HG02884 (cell line): ENCODE measurements at regions not wholly inside any gene's neighbourhood (a gene's known extent, or its start where the extent isn't known, plus 50 kb on each side); places are given as distances from the start of the nearest gene placed in this dataset.
A peak's percentile ranks its signal among the peaks of the same experiment; 100 is the strongest.

Source experiments
- ATAC-seq: cut with Tn5 transposase; IDR thresholded peaks from one replicate; pipeline ENCODE4 v1.9.1; 2021; ENCODE audit warnings: mild to moderate bottlenecking, moderate library complexity; ENCODE audit not compliant: unreplicated experiment

DNA sequence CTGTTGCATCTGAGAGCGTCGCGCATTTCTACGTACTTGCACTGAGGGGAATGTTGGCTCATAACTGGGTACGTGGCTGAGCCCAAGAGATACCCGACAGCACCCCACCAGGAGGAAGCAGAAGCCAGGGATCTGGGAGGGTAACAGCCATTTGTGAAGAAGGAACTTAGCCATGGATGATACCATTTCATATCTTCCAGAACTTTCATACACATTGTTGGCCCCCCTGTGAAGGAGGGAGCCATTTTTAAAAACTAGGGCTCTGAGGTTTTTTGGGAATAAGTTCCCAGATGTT is 101.4 kb upstream of the SLC44A1 start:
- no peak for ATAC-seq

DNA sequence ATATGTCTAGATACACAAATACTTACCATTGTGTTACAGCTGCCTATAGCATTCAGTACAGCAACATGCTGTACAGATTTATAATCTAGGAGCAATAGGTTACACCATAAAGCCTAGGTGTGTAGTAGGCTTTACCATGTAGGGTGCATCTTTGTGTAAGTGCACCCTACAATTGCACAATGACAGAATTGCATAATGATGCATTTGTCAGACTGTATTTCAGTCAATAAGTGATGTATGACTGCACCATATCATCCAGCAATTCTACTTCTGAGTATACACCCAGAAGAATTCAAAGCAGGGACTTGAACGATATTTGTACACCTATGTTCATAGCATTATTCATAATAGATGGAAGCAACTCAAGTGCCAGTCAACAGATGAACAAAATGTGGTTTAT is 100.4 kb upstream of the SLC44A1 start:
- ATAC-seq = no peak

DNA sequence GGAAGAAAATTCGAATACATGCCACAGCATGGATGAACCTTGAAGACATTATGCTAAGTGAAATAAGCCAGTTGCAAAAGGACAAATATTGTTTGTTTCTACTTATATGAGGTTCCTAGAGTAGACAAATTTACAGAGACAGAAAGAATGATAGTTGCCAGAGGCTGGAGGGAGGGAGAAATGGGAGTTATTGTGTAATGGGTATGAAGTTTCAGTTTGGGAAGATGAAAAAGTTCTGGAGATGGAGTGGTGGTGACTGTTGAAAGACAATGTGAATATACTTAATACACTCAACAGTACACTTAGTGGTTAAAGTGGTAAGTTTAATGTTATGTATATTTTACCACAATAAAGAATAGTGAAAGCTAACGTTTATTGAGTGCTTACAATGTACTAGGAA is 99.6 kb upstream of the SLC44A1 start:
- no peak for ATAC-seq

DNA sequence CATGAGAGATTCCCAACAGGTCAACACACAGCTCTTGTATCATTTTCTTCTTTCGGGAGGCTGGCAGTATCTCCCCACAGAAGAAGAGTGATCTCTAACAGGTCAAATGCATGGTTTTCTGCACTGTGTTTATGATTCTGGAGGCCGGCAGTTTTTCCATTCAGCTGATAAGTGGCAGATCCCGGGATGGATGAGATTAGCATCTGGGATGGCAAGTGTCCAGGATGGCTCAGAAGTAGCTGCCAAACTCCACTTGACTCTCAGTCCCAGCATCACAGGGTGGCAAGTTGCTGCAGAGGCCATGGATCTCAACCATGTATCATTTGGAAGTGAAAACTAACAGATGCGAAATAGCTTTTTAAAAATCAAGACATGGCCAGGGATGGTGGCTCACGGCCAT is 97.8 kb upstream of the SLC44A1 start:
- no peak for ATAC-seq

DNA sequence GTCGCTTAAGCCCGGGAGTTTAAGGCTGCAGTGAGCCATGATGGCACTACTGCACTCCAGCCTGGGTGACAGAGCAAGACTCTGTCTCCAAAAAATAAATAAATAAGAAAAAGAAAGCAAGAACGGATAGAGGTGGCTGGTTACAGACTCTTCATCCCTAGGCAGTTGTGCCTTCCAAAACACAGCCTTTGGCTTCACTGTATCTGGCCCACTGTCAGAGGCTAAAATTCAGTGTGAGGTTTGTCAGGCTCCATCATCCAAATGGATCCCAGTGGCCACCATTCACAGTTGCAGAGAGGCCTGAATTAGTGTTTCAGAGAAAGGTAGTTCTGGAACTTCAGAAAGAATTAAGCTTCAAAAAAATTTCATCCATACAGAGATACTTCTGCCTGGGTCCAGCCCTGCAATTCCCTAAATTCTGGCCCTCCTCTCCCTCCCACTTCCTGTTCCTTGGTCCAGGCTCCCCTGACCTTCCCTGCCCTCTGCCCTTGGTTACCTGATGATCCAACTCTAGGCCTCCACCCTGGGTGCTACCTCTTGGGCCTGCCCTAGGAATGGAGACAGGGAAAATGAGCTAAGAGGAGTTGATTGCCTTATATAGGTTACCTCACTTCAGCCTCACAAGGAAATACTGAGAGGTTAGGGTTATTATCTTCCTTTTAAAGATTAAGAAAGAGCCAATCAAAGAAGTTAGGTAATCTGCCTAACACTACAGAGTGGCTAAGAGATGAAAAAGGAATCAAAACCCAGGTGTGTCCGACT is 97.2 kb upstream of the SLC44A1 start:
- ATAC-seq = no peak

DNA sequence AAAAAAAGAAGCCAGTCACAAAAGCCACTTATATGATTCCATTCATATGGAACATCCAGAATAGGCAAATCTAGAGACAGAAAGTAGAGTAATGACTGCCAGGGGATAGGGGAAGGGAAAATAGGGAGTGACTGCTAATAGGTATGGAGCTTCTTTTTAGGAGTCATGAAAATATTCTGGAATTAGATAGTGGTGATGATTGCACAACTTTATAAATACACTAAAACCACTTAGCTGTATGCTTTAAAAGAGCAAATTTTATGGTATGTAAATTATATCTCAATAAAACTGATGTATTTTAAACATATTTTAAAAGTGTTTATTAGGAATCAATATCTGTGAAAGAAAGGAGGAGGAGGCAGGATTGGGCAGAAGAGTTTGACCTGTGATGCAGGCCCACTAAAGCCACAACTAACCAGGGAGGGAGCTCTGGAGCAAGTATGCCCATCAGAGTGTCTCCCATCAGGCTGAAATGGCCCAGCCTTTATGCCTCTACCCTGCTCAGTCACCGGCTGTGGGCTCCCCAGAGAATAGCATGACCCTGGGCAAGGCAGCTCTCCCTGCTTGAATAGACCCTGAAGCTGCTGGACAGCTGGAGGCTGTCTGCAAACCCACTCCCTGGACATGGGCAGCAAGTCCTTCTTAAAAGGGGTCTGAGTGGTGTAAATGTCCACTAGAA is 96.0 kb upstream of the SLC44A1 start:
- ATAC-seq = no peak

DNA sequence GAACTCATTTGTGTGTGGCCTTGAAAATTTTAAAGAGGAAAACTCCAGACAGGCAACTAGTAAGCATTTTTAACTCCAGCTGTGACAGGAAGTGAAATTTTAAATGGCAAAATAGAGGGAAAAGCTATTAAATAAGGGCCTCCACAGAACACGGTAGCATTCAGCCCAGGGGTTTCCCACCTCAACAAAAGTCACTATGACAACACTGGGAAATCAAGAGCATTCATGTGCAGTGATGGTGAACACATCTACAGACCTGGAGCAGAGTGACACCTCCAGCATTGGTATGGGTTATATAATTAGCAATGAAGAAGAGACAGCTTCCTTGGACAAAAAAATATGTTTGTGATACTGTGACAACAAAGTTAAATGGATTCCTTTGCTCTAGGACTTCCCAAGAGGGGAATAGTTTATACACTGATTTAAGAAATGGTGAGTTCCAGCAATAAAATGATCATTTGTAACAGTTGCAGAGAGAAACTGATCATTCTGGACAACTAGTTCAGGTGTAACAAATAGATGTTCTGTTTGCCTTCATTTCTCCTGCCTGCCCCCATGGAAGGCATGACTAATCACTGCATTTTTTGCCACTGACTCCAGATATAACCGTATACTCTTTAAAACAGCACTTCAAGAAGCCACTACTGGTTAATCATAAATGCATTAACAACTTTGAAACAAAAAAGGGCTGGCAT is 93.3 kb upstream of the SLC44A1 start:
- peak; percentile 80 for ATAC-seq

DNA sequence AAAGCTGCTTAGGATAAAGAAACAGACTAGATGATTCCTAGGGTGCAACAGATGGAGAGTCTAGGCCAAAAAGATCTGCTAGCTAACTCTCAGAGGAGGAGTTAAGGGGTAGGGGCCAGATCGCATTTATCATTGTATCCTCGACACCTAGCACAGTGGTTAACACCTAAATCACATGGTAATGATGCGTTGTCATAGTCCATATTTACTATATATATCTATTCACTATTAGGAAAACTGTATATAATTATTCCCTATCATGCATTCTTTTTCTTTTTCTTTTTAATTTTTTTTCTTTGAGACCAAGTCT is 92.8 kb upstream of the SLC44A1 start:
- no peak for ATAC-seq

DNA sequence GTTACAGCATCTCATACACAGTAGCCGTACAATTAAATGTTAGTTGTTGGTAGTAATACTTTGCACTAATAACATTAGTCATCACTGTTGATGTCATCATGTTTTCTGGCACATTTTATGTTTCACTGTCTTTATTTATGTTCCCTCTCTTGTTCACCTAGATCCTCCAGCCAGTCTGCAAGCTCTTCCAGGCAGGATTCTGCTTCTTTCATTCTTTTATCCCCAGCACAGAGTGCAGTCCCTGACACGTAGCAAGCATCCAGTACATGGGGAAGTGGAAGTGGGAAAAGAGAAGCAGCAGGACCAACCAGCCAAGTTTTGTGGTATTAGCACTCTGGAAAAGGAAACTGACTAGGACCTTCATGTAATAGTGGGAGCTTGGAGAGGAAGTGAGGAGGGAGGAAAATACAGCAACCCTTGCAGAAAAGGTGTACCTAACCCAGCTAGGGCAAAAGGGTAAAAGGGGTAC is 89.7 kb upstream of the SLC44A1 start:
- ATAC-seq = no peak

DNA sequence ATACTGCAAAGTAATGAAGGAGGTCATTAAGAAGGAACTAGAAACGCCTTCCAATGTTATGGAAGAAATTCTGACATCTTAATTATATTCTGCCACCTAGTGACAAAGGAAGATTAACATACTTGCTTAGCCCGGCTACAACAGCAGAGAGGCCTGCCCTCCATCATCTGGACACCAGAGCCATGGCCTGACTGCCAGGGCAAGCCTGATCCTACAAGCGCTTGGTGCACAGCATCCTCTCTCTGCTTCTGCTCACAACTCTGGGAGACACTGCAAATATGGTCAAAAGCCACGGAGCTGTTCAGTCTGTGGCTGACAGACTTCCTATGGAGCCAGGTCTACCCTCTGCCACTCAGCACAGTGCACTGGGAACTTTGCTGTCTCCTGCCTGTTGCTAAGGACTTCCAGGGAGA is 87.3 kb upstream of the SLC44A1 start:
- ATAC-seq = peak; percentile 71

DNA sequence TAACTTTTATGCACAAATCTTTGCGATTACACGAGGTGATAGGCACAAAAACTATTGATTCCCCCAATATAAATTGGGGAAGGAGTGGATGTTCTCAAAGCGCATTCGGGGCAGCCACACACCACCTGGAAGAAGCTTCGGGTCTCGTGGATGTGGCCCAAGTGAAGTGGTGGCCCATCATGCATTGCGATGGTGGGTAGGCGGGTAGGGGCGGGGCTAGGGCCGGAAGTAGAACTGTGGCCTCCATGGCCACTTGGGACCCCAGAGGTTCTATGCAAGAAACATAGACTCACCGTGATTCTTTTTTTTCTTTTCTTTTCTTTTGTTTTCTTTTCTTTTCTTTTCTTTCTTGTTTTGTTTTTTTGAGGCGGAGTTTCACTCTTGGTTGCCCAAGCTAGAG is 86.4 kb upstream of the SLC44A1 start:
- ATAC-seq = no peak

DNA sequence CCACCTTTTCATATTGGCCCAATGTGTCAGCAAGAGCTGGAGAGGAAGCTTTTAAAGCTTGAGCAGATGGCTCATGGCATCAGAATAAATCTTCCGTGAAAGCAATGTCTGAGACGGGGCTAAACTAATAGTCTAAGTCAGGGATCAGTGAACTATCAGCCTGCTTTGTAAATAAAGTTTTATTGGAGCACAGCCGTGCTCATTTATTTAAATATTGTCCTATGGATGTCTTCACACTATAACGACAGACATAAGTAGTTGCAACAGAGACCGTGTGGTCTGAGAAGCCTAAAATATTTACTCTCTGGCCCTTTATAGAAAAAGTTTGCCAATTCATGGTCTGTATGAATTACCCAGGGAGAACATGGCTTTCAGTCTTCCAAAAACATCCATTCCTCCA is 85.6 kb upstream of the SLC44A1 start:
- no peak for ATAC-seq

DNA sequence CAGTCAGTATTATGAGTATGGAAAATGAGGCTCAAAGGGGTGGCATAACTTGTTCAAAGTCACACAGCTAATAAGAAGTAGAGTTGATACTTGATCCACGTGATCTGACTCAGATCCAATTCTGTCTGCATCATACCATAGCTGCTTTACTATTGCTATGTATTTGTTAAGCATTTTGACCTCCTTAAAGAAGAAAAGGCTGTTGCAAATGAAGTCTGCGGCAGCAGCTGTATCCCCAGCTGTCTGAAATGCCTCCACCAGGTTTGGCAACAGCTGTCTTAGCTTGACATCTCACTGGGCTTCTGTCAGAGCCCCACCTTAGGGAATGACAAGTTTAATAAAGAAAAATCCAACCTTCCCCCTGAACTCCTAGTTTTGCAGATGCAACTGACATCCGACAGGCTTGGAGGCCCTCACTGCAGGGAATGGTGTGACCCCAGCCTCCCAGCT is 75.6 kb upstream of the SLC44A1 start:
- ATAC-seq = no peak

DNA sequence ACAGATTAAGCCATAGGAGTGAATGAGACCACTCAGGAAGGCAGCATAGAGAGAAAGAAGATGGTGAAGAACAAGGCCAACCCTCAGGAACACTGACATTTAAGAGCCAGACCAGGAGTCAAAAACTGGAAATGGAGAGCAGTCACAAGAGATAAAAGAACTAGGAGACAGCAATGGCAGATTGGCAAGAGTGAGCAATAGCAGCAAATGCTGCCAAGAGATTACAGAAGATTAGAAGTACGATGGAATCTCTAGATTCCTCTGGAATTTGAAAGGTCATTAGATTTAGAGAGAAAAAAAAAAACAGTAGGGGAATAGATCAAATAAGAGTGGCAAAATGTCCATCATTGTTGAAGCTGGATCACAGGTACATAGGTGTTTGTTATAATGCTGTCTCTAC is 73.4 kb upstream of the SLC44A1 start:
- no peak for ATAC-seq

DNA sequence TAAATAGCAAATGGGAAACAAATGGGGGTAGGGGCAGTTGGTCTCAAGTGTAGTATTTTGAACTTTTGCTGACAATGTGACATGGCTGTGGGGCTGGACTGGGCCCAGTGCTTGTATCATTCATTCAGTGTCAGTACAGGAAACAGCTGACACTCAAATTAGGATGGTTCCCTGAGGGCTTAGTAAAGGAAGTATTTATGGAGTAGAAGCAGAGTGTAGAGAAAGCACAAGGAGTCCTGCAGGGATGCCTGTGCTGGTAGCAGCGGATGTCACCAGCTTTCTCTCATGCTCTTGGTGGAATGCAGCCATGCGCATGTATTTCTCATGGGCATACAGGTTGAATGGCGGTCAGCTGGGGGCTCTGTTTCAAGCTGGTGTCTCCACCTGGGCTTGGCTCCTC is 72.9 kb upstream of the SLC44A1 start:
- ATAC-seq = no peak

DNA sequence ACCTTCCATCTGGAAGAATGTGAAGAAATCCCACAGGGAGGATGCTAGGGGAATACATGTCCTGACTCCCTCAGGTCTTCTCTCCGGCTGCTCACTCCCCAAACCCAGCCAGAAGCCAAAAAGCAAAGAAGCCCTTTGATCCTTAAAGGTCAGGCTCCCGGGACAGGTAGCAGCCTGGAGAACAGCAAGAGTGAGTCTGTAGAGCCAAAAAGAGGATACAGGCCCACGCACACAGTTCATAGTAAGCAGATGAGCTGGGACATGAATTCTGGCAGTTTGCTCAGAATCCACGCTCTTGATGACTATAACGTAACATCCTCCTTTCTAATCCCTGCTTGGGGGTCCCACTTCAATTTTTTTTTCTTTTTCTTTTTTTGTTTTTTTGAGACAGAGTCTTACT is 72.0 kb upstream of the SLC44A1 start:
- no peak for ATAC-seq

DNA sequence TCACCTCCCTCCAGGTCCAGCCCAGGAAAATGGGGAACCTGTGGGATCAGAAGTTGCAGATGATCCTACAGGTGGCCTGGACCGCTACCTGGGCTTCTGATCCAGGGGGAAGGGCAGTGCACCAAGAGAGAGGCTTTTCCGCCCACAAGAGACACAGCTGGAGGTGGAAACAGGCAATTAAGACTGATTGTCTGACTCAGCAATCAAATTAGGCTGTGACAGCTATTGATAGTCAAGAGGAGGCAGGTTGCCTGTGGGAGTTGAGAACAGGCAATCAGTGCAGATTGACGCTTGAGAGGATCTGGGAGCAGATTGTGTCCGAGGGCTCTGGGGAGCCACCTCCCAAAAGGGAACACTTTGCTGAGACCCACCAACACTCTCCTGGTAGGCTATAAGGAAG is 71.1 kb upstream of the SLC44A1 start:
- no peak for ATAC-seq

DNA sequence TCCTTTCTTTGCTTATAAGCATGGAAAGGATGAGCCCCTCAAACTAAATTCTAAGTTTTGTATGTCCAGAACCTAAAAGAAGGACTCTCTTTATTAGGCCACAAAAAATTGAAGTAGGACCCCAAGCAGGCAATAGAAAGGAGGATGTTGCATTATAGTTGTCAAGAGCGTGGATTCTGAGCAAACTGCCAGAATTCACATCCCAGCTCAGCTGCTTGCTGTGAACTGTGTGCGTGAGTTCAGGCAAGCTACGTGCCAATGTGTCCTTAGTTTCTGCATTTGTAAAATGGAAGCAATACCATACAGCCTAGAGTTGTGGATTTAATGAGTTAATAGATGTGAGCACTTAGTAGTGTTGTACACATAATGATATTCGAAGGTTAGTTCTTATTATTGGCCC is 70.6 kb upstream of the SLC44A1 start:
- no peak for ATAC-seq

DNA sequence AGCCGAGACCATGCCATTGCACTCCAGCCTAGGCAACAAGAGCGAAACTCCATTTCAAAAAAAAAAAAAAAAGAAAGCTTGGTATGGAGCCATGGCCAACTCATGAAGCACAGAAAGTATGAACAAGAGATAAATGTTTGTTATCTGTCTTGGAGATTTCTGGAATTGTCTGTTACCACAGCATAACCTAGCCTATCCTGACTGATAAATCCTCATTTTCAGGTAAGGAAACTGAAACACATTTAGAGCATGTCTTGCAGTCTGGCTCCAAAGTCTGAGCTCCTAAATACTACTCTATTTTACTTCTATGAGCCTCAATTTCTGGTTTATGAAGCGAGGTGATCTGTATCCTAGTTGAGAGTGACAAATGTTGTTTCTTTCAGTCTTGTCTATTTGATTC is 68.3 kb upstream of the SLC44A1 start:
- ATAC-seq = no peak

DNA sequence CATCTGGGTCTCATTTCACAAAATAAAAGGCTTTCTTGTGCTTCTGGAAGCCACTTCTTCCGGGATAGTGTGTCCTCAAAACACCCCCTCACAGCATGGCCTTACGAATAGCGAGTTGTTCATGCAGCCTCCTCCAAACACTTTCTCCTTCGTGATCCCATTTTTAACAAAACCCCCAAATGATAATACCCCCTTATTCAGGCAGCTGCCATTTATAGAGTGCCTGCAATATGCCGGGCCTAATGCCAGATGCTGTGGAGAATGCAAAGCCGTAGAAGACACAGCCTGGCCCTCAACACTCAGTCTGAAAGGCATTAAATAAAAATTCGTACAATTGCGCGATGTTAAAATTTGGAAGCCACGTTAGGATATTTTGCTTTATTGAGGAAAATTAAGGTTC is 66.4 kb upstream of the SLC44A1 start:
- ATAC-seq = no peak

DNA sequence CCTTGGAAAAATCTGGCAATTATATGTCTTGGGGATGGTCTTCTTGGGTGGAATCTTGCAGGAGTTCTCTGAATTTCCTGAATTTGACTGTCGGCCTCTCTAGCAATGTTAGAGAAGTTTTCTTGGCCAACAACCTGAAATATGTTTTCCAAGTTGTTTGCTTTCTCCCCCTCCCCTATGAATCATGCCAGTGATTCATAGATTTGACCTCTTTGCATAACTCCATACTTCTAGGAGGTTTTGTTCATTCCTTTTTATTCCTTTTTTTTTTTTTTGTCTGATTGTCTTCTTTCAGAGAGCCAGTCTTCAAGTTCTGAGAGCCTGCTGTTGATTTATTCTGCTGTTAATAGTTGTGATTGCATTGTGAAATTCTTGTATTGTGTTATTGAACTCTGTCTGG is 56.7 kb upstream of the SLC44A1 start:
- no peak for ATAC-seq

DNA sequence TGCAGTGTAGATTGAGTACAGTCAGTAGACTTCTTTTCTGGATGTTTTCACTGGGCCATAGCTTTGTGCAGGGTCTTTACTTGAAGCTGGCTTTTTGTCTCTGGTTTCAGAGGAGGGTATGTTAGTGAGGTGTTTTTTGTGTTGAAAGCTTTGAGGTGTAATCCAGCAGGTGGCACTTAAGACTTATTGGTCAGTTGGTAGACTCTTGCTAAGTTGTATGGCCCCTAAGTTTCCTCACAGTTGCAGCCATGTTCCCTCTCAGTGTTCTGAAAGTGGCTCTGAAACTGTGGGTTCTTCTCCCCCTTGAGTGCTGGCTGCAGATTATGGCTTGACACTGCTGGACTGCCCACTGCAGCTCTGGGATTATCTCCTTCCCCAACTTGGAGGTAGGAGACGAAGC is 55.7 kb upstream of the SLC44A1 start:
- ATAC-seq = no peak
